ENCODE measurements at regions not wholly inside any gene's neighbourhood (a gene's known extent, or its start where the extent isn't known, plus 50 kb on each side); places are given as distances from the start of the nearest gene placed in this dataset.

GRCh38 chr7:9891056-9891455 lies 1082.6 kb upstream of the PHF14 start:
- TF ChIP-seq EZH2phosphoT487 (IDR thresholded peaks at IDR 0.05; ENCODE audit: low read depth) (no peak), CTCF (IDR thresholded peaks at IDR 0.05; ENCODE audit: low read depth, low read length) (no peak)

All from OCI-LY3 (cell line).